ENCODE measurements at regions not wholly inside any gene's neighbourhood (a gene's known extent, or its start where the extent isn't known, plus 50 kb on each side); places are given as distances from the start of the nearest gene placed in this dataset.

DNA sequence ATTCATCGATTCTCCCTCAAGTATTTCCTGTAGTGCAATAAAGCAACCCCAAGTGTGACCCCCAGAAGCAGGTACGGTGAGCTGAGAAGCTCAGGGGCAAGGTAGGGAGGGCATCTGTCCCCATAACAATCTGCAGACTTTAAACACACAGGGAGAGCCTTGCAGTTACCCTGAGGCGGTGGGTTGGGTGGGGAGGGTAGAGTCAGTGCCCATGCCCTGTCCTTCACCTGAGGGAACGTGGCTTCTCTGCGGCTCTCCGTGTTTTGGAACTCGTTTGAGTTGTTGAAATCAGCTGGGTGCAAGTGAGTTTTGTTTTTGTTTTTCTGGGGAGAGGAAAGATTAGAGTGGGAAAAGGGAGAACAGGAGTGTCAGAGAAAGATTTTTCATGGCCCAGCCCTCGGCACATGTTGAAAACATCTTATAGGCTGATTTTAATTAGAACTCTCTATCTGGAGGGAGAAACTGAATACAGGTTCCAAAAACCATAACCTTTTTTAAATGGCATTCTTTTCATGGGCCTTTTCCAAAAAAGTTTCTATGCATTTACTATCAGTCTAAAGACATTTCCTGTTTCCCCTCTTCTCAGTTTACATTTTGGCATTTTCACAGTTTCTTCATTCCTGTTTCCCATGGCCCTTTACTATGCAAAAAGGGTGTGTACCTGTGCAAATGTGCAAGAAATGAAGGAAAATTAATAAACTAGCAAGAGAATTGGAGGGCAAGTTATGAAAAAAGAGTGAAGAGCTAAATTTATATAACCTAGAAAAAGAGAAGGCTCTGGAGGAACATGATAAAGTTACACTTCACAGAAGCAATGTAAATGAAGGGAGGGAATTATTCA is 266.5 kb upstream of the VLDLR start:
- H3K27me3 Mint-ChIP-seq, result peaks cover 14 to 62% of the 10 kb centered on the region in 2 donors
- no peaks in the 10 kb centered on the region for H3K4me1 Mint-ChIP-seq (ENCODE audit: low read depth in 2 of 2)
- H3K36me3 Mint-ChIP-seq (ENCODE audit: insufficient read depth), result no peaks in the 10 kb centered on the region
- no peak overlapping the region for H3K4me3 Mint-ChIP-seq
- no peak overlapping the region for H3K27ac Mint-ChIP-seq
- ATAC-seq (replicated peaks) (no peak), DNase-seq (no peak)
- H3K9me3 Mint-ChIP-seq, result no peaks in the 10 kb centered on the region

DNA sequence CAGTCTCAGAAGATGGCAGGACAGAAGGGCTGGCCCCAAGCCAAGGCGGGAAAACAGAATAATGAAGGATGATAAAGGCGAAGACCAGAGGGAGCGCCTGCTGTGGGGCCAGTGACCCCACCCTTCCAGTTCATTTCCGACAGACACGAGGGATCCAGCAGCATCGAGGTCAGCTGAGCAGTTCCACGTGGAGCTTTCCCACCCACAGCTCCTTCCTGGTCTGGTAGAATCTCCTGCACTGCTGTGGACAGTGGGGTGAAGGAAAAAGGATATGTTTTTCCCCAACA is 265.9 kb upstream of the VLDLR start:
- ATAC-seq (replicated peaks) (no peak), DNase-seq (no peak)
- H3K27ac Mint-ChIP-seq, result no peak overlapping the region
- no peaks in the 10 kb centered on the region for H3K36me3 Mint-ChIP-seq (ENCODE audit: insufficient read depth)
- H3K4me3 Mint-ChIP-seq, result no peak overlapping the region
- H3K4me1 Mint-ChIP-seq (ENCODE audit: low read depth in 2 of 2), result no peaks in the 10 kb centered on the region
- peaks cover 14 to 65% of the 10 kb centered on the region in 2 donors for H3K27me3 Mint-ChIP-seq
- no peaks in the 10 kb centered on the region for H3K9me3 Mint-ChIP-seq

GRCh38 chr9:2356041-2356790 is 265.4 kb upstream of the VLDLR start:
- Mint-ChIP-seq H3K27ac (no peak overlapping the region), H3K36me3 (ENCODE audit: insufficient read depth) (no peaks in the 10 kb centered on the region), H3K27me3 (peaks cover 14 to 65% of the 10 kb centered on the region in 2 donors), H3K4me1 (ENCODE audit: low read depth in 2 of 2) (no peaks in the 10 kb centered on the region), H3K4me3 (no peak overlapping the region), H3K9me3 (no peaks in the 10 kb centered on the region)
- ATAC-seq (replicated peaks), result no peak
- DNase-seq, result no peak

- Mint-ChIP-seq H3K36me3 (ENCODE audit: insufficient read depth) (no peaks in the 10 kb centered on the region), H3K27ac (no peak overlapping the region), H3K9me3 (no peaks in the 10 kb centered on the region), H3K4me3 (no peak overlapping the region), H3K27me3 (peaks cover 12 to 45% of the 10 kb centered on the region in 2 donors), H3K4me1 (ENCODE audit: low read depth in 2 of 2) (no peaks in the 10 kb centered on the region)
- ATAC-seq (replicated peaks) (no peak), DNase-seq (no peak)
Measured at GRCh38 chr9:2359891-2360471, 261.6 kb upstream of the VLDLR start.

DNA sequence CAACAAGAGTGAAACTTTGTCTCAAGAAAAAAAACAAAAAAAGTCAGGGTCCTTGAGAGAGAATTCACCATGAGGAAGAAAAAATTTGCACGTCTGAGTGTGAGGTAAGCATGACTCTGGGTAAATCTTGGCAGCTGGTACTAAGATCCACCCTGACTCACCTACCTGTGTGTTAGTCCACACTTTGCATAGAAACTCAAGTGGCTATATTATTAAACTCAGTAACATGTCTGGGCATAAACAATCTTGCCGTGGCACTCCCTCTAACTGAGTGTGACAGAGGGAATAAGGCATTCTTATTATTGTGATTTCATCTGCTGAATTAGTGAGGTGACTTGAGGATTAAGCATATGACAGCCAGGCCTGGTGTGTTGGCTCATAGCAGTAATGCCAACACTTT is 259.4 kb upstream of the VLDLR start:
- ATAC-seq (replicated peaks) (no peak), DNase-seq (no peak)
- Mint-ChIP-seq H3K36me3 (ENCODE audit: insufficient read depth) (no peaks in the 10 kb centered on the region), H3K4me1 (ENCODE audit: low read depth in 2 of 2) (no peaks in the 10 kb centered on the region), H3K27me3 (peaks cover 6 to 31% of the 10 kb centered on the region in 2 donors), H3K4me3 (no peak overlapping the region), H3K27ac (no peak overlapping the region), H3K9me3 (no peaks in the 10 kb centered on the region)

DNA sequence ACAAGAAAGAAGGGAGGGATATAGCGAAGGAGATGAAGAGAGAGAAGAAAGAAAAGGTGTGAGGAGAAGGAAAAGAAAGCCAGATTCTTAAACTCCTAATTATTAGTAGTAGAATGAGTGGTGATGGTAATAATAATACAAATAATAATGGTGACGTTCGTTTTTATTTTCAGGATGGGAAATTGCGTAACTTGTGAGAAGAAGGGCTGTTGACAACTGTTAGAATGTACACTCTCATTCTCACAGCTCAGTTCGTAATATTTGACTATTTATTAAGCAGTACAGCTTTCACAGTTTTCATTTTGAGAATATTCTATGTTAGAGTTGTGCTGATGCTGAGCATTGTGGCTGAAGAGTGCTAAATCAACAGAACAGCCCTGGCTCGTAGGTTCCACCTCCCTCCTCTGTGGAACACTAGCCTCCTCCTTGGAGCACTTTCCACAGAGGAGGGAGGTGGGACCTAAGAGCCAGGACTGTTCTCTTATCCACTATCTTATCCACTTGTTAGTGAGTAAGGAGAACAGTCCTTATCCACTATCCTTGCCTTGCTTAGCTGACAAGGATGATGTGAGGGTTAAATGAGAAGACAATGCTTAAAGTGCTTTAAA is 258.3 kb upstream of the VLDLR start:
- Mint-ChIP-seq H3K4me3 (no peak overlapping the region), H3K4me1 (ENCODE audit: low read depth in 2 of 2) (no peaks in the 10 kb centered on the region), H3K36me3 (ENCODE audit: insufficient read depth) (no peaks in the 10 kb centered on the region), H3K9me3 (no peaks in the 10 kb centered on the region), H3K27ac (no peak overlapping the region), H3K27me3 (peaks cover 6 to 26% of the 10 kb centered on the region in 2 donors)
- DNase-seq (no peak), ATAC-seq (replicated peaks) (no peak)

DNA sequence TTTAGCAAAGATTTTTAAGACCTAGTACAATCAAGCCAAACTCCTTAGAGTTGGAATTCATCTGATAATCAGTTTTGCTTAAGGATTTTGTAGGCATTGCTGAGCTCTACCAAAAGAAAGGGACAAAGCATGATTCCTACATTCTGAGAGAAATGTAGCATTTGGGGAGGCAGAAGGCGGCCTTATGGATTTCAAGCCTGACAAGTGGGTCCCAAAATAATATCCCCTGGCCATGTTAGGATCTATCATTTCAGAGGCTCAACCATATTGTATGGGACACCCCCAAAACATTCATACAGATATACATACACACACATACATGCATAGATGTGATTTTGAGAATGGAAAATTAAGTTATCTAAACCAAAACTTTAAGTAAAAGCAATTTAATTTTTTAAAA is 257.8 kb upstream of the VLDLR start:
- Mint-ChIP-seq H3K27ac (no peak overlapping the region), H3K4me3 (no peak overlapping the region), H3K9me3 (peaks cover 0 to 2% of the 10 kb centered on the region in 2 donors), H3K27me3 (peaks cover 6 to 31% of the 10 kb centered on the region in 2 donors), H3K36me3 (ENCODE audit: insufficient read depth) (no peaks in the 10 kb centered on the region), H3K4me1 (ENCODE audit: low read depth in 2 of 2) (no peaks in the 10 kb centered on the region)
- DNase-seq (no peak), ATAC-seq (replicated peaks) (no peak)

DNA sequence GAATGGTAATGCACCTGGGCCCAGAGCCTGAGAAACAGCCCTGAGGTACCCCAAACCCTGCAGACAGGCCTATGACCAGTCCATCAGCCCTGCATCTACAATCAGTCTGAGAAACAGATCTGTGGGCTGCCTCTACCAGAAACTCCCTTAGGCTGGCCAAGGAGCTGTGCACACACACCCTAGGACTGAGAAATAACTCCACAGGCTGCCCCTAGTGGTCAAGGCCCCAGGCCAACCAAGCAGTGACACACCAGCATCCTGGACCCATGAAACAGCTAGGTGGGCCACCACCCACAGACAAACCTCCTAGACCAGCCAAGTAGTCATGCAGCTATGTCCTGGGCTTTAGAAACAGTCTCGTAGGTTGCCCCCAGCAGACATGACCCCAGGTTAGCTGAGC is 253.6 kb upstream of the VLDLR start:
- Mint-ChIP-seq H3K4me1 (ENCODE audit: low read depth in 2 of 2) (no peaks in the 10 kb centered on the region), H3K27ac (no peak overlapping the region), H3K4me3 (no peak overlapping the region), H3K36me3 (ENCODE audit: insufficient read depth) (no peaks in the 10 kb centered on the region), H3K27me3 (peaks cover 3 to 11% of the 10 kb centered on the region in 2 donors), H3K9me3 (peaks cover 0 to 2% of the 10 kb centered on the region in 2 donors)
- DNase-seq (no peak), ATAC-seq (replicated peaks) (no peak)

- DNase-seq (no peak), ATAC-seq (replicated peaks) (no peak)
- Mint-ChIP-seq H3K4me1 (ENCODE audit: low read depth in 2 of 2) (no peaks in the 10 kb centered on the region), H3K27ac (no peak overlapping the region), H3K27me3 (peaks cover 6 to 9% of the 10 kb centered on the region in 2 donors), H3K4me3 (no peak overlapping the region), H3K36me3 (ENCODE audit: insufficient read depth) (no peaks in the 10 kb centered on the region), H3K9me3 (no peaks in the 10 kb centered on the region)
Measured at GRCh38 chr9:2373648-2374047, 247.9 kb upstream of the VLDLR start.

DNA sequence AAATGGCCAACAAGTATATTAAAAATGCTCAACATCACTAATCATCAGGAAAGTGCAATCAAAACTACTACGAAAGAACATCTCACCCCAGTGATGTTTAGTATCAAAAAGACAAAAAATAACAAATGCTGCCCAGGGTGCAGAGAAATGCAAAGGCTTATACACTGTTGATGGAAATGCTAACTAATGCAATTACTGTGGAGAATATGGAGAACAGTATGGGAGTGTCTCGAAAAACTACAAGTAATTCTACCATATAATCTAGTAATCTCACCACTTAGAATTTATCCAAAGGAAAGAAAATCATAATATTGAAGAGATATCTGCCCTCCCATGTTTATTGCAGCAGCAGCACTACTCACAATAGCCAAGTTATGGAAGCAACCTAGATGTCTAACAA is 246.5 kb upstream of the VLDLR start:
- ATAC-seq (replicated peaks), result no peak
- peaks cover 6 to 16% of the 10 kb centered on the region in 2 donors for H3K27me3 Mint-ChIP-seq
- no peaks in the 10 kb centered on the region for H3K4me1 Mint-ChIP-seq (ENCODE audit: low read depth in 2 of 2)
- no peak for DNase-seq
- H3K36me3 Mint-ChIP-seq (ENCODE audit: insufficient read depth), result no peaks in the 10 kb centered on the region
- H3K4me3 Mint-ChIP-seq, result no peak overlapping the region
- peaks cover 0 to 7% of the 10 kb centered on the region in 2 donors for H3K9me3 Mint-ChIP-seq
- H3K27ac Mint-ChIP-seq, result no peak overlapping the region

GRCh38 chr9:2377117-2377516 is 244.5 kb upstream of the VLDLR start:
- Mint-ChIP-seq H3K9me3 (peaks cover 0 to 11% of the 10 kb centered on the region in 2 donors), H3K36me3 (ENCODE audit: insufficient read depth) (no peaks in the 10 kb centered on the region), H3K4me1 (ENCODE audit: low read depth in 2 of 2) (no peaks in the 10 kb centered on the region), H3K27me3 (peaks cover 12 to 20% of the 10 kb centered on the region in 2 donors), H3K4me3 (no peak overlapping the region), H3K27ac (no peak overlapping the region)
- ATAC-seq (replicated peaks), result no peak
- DNase-seq, result no peak

DNA sequence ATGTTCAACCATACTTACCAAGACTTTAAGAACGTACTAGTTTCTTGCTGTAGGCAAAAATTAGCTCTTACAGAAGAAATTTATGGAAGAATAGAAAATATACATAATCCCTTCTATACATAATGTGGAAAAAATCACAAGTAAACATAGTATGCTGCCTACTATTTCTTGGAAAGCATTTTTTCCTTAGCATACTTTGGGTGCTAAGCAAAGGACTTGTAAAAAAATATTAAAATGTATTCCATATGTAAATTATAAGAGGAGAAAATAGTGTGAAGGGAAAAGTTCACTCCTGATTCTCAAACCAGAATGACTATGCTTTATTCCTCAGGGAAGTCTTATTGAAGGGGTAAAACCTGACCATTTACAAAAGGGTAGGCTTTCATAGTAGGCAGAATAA is 243.8 kb upstream of the VLDLR start:
- H3K9me3 Mint-ChIP-seq, result peaks cover 0 to 11% of the 10 kb centered on the region in 2 donors
- H3K4me1 Mint-ChIP-seq (ENCODE audit: low read depth in 2 of 2), result no peaks in the 10 kb centered on the region

DNA sequence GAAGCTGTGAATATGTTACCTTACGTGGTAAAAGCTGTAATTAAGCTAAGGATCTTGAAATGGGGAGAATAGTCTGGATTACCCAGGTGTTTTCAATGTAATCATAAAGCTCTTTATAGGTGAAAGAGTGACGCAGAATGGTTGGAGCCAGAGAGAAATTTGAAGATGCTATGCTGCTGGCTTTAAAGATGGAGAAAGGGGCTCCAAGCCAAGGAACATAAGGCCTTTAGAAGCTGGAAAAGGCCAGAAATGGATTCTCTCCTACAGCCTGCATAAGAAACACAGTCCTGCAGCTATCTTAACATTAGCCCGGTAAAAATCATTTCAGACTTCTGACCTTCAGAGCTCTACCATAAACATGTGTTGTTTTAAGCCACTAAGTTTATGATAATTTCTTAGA is 243.3 kb upstream of the VLDLR start:
- Mint-ChIP-seq H3K9me3 (peaks cover 2 to 11% of the 10 kb centered on the region in 2 donors), H3K27ac (no peak overlapping the region), H3K4me3 (no peak overlapping the region), H3K27me3 (peaks cover 18 to 26% of the 10 kb centered on the region in 2 donors), H3K36me3 (ENCODE audit: insufficient read depth) (no peaks in the 10 kb centered on the region), H3K4me1 (ENCODE audit: low read depth in 2 of 2) (no peaks in the 10 kb centered on the region)
- no peak for DNase-seq
- ATAC-seq (replicated peaks), result no peak

More for the DNA sequence above, 243.8 kb upstream of the VLDLR start:
- ATAC-seq (replicated peaks) (no peak), DNase-seq (no peak)
- no peak overlapping the region for H3K4me3 Mint-ChIP-seq
- H3K27me3 Mint-ChIP-seq, result peaks cover 14 to 22% of the 10 kb centered on the region in 2 donors
- no peaks in the 10 kb centered on the region for H3K36me3 Mint-ChIP-seq (ENCODE audit: insufficient read depth)
- no peak overlapping the region for H3K27ac Mint-ChIP-seq
